ENCODE measurements at regions not wholly inside any gene's neighbourhood (a gene's known extent, or its start where the extent isn't known, plus 50 kb on each side); places are given as distances from the start of the nearest gene placed in this dataset.

GRCh38 chr11:109806205-109806604, 287.0 kb upstream of the ZC3H12C start:
- no peak for DNase-seq (ENCODE audit: low read depth)

GRCh38 chr11:109808569-109808968, 284.6 kb upstream of the ZC3H12C start:
- no peak for DNase-seq (ENCODE audit: low read depth)

- DNase-seq (ENCODE audit: low read depth) = no peak
Measured at GRCh38 chr11:109814824-109815223, 278.4 kb upstream of the ZC3H12C start.

- DNase-seq (ENCODE audit: low read depth) = no peak
Measured at GRCh38 chr11:109815500-109816150, 277.6 kb upstream of the ZC3H12C start.

GRCh38 chr11:109818290-109818689, 274.9 kb upstream of the ZC3H12C start:
- no peak for DNase-seq (ENCODE audit: low read depth)

GRCh38 chr11:109819410-109819809, 273.8 kb upstream of the ZC3H12C start:
- DNase-seq (ENCODE audit: low read depth) = no peak

GRCh38 chr11:109821511-109821910, 271.7 kb upstream of the ZC3H12C start:
- DNase-seq (ENCODE audit: low read depth) = no peak

- DNase-seq (ENCODE audit: low read depth) = no peak
Measured at GRCh38 chr11:109822436-109823102, 270.6 kb upstream of the ZC3H12C start.

GRCh38 chr11:109828387-109828786, 264.8 kb upstream of the ZC3H12C start:
- no peak for DNase-seq (ENCODE audit: low read depth)

GRCh38 chr11:109838026-109838425, 255.2 kb upstream of the ZC3H12C start:
- DNase-seq (ENCODE audit: low read depth) = no peak

GRCh38 chr11:109845437-109845836, 247.8 kb upstream of the ZC3H12C start:
- no peak for DNase-seq (ENCODE audit: low read depth)

- DNase-seq (ENCODE audit: low read depth) = no peak
Measured at GRCh38 chr11:109847621-109848020, 245.6 kb upstream of the ZC3H12C start.

GRCh38 chr11:109849051-109849450, 244.1 kb upstream of the ZC3H12C start:
- DNase-seq (ENCODE audit: low read depth) = no peak

- DNase-seq (ENCODE audit: low read depth) = no peak
Measured at GRCh38 chr11:109849946-109850345, 243.2 kb upstream of the ZC3H12C start.

- DNase-seq (ENCODE audit: low read depth) = no peak
Measured at GRCh38 chr11:109851780-109852390, 241.3 kb upstream of the ZC3H12C start.

GRCh38 chr11:109853156-109853776, 239.9 kb upstream of the ZC3H12C start:
- no peak for DNase-seq (ENCODE audit: low read depth)

GRCh38 chr11:109854731-109855130, 238.5 kb upstream of the ZC3H12C start:
- DNase-seq (ENCODE audit: low read depth) = no peak

GRCh38 chr11:109856928-109857327, 236.3 kb upstream of the ZC3H12C start:
- no peak for DNase-seq (ENCODE audit: low read depth)

GRCh38 chr11:109857637-109858036, 235.6 kb upstream of the ZC3H12C start:
- no peak for DNase-seq (ENCODE audit: low read depth)

- no peak for DNase-seq (ENCODE audit: low read depth)
Measured at GRCh38 chr11:109858152-109858551, 235.0 kb upstream of the ZC3H12C start.

- DNase-seq (ENCODE audit: low read depth) = no peak
Measured at GRCh38 chr11:109859045-109859724, 234.0 kb upstream of the ZC3H12C start.

- no peak for DNase-seq (ENCODE audit: low read depth)
Measured at GRCh38 chr11:109862835-109863234, 230.4 kb upstream of the ZC3H12C start.
